Kidney capillary endothelial cell (primary cell): ENCODE measurements at regions not wholly inside any gene's neighbourhood (a gene's known extent, or its start where the extent isn't known, plus 50 kb on each side); places are given as distances from the start of the nearest gene placed in this dataset.
"Not testable (repeated sequence)": the region's sequence is repeated elsewhere in the genome, so short reads cannot be mapped to it uniquely, and the experiment has no call there.

Experiments used
- DNase-seq: peaks from one replicate; pipeline ENCODE4 v3.0.0-alpha.2; 2018; ENCODE audit warnings: low spot score

DNA sequence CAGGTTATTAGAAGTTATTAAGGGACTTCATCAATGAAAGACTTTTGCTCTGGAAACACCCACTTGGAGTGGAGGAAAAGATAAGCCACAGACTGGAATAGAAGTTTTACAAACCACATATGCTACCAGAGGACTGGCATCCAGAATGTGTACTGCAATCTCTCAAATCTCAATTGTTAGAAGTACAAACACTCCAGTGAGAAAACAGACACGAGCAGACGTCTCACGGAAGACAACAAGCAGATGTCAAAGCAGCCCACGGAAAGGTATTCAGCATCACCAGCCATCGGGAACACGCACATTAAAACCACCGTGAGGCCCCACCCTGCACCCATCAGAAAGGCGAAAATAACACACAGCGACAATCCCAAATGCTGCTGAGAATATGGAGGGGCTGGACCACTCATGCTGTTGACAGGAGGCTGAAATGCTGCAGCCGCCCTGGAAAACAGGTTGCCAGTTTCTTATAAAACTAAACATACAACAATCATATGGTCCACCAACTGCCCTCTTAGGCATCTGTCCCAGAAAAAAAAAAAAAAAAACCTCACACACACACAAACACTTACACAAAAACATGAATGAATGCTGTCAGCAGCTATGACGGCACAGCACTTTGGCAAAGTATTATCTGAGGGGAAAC is 131.9 kb upstream of the SFSWAP start:
- DNase-seq, result no peak

DNA sequence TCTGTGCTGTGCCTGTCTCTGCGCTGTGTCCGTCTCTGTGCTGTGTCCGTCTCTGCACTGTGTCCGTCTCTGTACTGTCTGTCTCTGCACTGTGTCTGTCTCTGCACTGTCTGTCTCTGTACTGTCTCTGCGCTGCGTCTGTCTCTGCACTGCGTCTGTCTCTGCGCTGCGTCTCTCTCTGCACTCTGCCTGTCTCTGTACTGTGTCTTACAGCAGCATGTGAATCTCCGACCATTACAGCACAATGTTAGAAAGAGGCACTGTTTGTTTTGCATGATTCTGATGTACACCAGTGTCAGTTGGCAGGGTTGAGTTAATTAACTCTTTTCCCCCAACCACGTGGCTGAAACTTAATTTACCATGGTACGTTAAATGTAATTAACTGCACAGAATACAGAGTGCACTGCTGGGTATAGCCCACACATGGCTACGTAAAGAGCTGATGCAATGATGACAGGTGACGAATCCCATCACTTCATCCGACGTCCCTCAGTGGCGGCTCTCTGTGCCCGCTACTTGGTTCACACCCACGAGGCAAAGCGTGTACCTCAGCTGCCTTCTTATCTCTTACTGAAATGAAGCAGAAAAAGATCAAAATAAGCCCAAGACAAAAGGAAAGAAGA is 127.7 kb upstream of the SFSWAP start:
- DNase-seq, result no peak

DNA sequence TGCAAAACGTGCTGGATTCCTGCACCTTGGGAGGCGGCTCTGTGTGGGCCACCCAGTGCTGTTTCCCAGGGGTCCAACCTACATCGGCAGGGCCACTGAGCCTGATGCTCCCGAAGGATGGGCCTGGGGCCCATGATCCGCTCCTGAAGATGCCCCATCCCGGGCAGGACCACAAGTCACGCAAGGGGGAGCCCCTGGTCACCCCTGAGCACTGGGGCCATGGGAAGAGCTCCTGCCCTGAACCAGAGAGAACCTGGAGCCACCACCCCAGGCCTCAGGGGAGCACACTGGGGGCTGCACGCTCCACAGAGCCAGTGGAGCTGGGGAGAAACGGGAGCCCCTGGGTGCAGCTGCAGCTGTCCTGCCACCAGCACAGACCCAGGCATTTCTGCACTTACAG is 124.6 kb upstream of the SFSWAP start:
- DNase-seq, result no peak

DNA sequence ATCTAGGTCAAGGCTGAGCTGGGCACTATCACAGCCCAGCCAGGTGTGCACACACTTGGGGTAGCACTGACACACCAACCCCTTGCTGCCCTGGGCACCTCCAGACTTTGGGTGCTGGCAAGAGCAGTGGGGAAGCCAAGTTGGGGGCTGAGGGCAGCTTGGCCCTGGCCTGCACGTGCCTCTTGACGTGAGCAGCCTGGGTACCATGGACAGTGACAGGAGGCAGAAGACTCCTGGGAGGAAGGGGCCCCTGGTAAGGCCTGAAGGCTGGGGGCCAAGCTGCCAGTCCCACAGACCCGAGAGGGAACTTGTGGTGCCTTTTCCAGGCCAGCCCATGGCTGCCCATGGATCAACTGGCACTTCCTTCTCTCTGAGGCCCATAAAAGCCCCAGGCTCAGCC is 124.1 kb upstream of the SFSWAP start:
- DNase-seq, result no peak

DNA sequence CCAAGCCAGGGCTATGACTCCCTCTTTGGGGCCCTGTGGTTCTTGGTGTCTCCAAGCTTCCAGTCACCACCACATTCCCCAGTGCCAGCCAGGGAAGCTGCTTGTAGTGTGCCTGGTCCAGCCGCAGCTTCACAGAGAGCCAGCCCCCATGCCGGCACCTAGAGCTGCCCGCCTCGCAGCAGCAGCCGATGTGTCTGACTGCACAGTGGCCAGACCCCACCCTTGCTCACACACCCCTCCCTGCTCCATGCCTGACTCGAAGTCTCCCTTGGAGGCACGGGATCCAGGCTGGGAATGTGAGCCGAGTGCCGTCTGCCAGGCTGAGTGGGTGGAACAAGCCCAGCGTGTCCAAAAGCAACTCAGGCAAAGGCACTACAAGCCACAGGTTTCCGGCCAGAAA is 123.3 kb upstream of the SFSWAP start:
- DNase-seq, result no peak

DNA sequence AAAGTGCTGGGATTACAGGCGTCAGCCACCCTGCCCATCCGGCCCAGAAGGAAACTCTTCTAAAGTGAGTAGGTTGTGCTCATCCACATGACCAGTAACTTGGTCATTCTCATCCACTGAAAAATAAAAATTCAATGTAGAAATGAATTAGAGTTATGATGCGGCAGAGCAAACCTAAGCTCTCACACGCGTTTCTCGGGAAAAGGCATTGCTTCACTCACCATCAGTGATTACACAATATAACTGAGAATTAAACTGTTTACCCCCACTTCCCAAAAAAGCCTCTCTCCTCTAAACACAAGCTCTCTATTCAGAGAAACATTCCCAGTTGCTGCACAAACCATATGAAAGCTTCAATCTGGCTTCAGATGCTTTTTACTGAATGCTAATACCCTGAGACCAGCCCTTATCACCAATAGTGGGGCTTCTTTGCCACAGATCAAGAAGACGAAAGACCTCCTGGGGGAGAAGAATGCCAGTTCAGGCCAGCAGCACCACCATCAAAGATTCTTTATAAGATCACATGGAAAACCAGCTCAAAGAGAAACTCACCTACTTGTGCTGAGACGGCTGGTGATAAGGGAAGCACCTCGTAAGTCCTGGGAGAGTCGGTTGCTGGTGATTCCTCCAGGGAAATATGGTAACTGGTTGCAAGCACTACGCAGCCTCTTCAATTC is 121.5 kb upstream of the SFSWAP start:
- DNase-seq, result no peak

DNA sequence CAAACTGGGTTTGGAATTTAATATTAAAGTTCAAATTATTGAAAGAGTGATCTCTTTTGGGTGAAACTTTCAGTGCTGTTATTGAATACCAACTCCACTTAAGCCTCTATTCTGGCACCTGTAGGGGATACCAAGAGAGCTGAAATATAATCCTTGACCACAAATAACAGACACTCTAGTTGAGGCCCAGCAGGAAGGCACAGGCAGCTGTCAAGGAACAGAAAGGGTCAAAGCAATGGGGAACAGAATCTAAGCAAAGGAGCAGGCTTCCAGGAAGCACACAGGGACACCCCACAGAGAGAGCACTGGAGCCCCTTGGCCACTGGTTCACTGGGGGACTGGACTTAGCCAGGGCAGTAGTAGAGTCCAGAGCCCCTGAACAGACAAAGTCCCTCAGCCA is 120.9 kb upstream of the SFSWAP start:
- no peak for DNase-seq

DNA sequence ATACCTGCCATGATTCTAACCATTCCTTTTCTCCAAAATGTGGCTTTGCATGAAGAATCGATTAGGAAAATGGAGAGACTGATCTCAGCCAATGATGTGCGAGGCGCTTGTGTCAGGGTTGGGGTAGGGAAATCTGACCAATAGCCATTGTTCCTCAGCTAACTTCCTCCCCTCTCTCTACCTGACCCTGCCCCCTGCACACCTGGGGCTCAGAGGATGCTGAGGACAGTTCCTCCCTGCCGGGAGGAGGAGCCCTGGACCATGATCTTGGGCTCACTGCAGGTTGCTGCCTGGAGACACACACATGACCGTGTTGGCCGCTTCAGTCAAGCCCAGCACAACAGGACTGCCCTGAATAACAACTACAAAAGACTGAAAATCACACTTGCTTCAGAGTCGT is 119.8 kb upstream of the SFSWAP start:
- no peak for DNase-seq

DNA sequence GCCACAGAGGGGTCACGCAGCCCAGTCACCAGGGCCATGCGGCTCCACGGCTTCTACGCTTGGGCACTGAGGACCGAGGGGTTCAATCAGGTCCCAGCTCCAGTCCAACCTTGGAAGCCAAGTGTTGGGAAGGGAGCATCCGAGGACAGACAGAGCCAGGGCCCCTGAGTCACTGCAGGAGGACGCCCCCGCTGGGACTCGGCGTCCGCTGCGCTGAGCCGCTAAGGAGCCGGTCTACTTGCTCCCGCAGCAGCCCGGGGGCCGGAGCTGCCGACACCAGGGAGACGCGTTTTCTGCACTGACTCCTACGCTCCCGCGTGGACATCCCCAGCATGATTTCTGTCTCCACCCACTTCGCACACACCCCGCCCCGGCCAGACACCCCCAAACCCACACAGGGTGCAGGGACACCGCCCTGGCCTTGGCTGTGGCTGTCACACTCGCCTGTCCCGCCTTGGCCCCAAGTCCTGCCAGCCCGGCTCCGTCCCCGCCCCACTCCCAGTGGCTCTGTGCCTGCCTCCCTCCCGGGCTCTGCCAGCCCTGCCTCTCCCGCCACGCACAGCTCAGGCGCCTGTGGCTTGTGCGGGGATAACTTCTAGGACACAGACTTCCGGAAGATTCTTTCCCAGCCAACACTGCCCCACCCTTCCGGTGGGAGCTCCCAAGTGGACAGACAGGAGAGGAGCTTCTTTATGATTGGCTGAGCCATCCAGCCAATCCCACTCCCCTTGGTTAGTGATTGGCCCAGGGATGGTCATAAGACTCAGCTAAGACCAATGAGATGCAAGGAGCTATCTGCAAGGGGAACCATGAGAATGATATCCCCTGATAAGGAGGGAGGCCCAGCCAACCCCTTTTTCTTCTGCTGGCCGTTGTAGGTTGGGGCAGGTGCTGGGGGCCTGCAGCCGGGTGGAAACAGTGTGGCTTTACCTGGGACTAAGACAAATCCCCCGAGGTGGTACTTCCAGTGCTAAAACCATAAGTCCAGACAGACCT is 118.9 kb upstream of the SFSWAP start:
- no peak for DNase-seq

DNA sequence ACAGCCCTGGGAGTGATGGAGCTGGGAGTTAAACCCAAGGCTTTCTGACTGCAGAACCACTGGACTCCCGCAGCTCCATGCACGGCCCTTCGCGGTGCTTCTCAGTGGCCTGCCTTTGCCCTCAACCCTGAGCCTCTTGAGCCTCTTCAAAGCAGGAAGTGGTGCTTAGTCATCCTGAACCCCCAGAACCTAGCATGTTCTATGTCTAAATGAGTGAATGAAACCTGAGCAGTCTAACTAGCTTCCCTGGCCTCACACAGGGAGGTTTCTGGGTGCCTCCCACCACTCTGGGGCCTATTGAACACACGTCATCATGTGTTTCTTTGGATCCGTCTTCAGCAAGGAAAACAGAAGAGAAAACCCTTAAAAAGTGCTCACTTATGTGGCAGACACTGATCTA is 117.9 kb upstream of the SFSWAP start:
- DNase-seq, result no peak

DNA sequence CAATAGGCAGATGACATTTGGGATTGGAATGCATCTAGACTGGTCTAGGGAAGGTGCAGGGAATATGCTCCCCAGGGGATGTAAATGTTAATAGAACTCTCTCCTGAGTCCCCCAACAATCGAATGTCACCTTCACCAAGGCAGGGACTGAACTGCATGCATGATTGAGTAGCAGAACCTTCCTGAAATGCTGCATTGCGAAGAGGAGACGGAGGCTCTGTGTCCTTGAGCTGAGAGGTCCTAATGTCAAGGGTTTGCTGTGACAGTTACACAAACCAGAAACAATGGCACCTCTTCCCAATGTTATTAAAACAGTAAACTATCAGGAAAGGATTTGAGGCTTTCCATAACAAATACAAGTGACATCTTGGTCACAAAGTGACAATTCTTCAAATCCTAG is 117.5 kb upstream of the SFSWAP start:
- DNase-seq, result no peak

DNA sequence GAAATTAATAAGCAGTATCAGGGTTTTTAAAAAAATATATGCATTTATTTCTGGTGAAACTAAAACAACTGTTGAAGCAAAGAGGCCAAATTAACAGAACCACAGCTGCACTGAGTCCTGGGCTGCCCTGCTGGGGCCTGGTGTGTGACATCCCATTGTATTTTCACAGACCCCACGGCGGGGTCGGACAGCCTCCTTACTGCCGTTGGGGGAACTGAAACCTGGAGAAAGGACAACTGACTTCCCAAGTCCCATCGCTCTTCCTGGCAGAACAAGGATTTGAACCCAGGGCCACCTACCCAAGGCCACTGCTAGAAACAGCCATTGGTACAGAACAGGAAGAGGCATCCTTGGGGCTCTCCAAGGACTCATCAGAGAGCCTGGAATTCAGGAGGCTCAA is 114.8 kb upstream of the SFSWAP start:
- DNase-seq, result no peak

DNA sequence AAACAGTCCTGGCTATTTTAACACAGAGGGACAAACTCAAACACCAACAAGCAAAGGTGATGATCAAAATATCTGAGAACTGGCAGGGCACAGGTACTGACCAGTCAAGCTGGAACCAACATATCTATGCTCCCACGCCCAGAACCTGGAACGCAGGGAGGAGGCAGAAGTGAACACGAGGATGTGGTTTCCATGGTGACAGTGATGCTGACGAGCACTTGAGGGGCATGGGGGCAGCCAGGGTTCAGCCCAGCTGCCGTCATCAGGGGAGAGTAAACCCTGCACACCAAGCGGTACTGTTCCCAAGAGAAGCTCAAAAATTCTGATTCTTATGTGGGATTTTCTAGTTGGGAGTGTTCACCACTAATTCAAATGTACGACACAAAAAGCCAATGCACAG is 113.6 kb upstream of the SFSWAP start:
- DNase-seq, result no peak

DNA sequence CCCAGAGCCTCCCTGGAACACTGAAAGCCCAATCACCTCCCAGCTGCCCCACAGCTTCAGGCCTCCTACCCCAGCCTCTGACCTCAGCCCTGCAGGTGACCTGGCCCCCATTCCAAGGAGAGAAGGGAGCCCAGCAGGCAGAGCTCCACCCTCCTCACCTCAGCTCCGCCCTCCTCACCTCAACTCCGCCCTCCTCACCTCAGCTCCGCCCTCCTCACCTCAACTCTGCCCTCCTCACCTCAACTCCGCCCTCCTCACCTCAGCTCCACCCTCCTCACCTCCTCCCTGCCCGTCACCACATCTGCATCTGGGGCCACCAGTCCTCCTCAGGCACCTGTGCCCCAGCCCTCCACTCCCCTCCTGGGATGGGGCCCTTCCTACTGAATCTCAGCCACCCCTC is 112.2 kb upstream of the SFSWAP start:
- no peak for DNase-seq

DNA sequence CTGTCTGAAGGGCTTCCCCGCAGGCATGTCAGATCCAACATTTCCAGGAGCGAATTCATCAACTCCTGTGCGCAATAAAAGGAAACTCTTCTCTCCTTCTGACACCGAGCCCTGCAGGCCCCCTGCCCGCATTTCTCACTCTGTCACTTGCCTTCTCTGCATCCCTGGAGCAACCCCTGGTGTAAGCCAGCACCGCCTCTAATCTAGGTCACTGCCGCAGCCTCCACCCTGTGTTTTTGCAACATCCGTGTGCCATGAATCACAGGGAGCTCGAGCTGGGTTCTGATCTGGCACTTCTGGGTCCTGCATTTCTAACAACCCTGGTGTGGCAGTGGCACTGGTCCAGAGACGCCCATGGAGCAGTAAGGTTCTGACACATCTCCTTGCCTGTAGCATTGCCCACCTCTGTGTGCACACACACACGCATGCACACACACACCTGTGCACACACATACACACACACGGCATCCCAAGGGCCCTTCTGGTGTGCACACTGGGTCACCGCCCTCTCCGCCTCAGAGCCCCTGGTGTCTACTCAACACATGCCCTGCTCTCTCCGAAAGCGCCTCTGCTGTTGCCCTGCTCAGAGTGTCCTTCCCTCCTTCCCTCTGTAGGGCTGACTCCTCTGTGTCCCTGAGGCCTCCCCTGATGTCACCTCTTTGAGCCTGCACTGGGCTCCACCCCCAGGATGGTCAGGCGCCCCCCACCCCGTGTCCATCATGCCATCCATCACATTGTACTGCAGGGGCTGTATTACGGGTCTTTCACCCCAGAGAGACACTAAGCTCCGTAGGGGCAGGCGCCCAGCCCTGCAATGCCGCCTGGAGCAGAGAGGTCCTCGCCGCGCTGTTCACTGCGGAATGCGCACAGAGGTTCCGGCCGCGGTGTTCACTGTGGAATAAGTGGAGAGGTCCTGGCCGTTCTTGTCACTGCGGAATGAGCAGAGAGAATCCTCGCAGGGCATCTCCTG is 111.4 kb upstream of the SFSWAP start:
- no peak for DNase-seq

DNA sequence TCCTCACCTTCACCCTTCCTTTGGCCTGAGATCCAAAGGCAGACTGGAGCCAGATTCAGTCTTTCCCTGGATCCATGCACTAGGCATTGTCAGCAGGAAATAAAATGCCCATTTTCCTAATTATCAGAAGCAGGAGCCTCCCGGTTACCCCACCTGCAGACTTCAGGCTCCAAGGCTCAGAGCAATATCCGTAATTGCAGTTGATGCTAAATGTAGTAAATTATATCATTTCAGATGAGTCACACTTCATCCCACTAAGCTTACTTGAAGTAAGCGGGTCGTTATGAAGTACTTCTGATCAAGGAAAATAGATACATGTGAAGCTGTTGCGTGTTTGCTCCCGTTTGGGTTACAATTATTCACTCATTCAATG is 110.7 kb upstream of the SFSWAP start:
- DNase-seq, result no peak

DNA sequence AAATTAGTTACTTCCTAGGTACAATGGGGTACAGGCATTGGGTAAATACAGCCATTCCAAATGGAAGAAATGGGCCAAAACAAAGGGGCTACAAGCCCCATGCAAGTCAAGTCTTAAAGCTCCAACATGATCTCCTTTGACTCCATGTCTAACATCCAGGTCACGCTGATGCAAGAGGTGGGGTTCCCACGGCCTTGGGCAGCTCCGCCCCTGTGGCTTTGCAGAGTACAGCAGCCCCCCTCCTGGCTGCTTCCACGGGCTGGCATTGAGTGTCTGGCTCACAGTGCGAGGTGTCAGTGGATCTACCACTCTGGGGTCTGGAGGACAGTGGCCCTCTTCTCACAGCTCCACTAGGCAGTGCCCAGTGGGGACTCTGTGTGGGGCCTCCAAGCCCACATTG is 109.4 kb upstream of the SFSWAP start:
- DNase-seq, result not testable (repeated sequence)

DNA sequence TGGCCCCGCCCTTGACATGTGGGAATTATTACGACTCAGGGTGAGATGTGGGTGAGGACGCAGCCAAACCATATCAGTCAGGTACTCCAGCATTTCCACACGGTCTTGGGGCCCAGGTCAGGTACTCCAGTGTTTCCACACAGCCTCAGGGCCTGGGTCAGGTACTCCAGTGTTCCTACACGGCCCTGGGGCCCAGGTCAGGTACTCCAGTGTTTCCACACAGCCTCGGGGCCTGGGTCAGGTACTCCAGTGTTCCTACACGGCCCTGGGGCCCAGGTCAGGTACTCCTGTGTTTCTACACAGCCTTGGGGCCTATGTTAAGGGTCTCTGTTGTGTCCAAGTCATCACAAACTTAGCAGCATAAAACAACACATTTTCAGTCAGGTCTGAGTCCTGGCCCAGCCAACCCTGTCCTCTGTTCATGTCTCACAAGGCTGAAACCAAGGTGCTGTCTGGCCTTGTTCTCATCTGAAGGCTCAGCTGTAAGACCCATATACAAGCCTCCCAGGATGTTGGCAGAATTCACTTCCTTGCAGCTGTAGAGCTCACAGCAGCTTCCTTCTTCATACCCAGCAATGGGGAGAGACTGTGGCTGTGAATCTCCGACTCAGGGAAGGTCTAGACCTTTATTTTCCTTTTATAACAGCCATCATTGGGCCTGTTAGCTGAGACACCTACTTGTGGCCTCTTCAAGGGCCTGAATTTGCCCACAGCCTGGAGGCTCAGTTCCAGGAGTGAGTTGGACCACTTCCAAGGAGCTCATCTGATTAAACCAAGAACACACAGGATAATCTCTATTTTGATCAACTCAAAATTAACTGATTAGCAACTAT is 107.6 kb upstream of the SFSWAP start:
- DNase-seq, result no peak

DNA sequence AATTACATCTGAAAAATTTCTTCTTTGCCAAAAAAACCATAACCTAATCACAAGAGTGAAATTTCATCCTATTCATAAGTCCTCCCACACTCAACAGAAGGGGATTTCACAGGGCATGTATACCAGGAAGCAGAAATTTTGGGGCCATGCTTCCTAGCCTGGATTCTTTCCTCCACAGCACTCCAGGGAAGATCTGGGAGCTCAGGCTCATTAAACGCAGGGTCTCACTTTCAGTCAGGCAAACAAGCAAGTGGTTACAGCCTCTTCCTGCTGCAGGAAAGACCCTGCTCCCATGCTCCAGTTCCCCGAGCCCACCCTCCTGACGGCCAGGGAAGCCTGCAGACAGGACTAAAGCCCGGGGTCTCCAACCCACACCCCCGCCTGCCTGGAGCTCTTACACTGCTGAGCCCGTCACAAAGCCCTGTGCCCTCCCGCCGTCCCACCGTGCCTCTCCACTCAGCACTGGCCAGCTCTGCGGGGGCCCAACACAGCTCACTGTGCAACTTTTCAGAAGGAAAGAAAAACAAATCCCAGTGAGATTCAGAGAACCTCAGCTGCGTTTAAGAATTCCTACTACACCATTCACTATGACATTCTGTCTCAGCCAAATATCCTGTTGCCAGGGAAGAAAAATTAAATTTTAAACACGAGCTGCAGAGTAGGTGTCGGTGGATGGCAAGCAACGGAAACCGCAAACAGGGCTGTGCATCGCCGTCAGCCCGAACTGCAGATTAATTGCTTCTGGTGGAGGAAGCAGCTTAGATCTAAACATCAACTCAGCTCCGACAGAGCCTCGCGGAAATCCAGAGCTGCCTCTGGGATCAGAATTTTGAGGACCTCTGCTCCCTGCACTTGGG is 106.7 kb upstream of the SFSWAP start:
- DNase-seq, result no peak

DNA sequence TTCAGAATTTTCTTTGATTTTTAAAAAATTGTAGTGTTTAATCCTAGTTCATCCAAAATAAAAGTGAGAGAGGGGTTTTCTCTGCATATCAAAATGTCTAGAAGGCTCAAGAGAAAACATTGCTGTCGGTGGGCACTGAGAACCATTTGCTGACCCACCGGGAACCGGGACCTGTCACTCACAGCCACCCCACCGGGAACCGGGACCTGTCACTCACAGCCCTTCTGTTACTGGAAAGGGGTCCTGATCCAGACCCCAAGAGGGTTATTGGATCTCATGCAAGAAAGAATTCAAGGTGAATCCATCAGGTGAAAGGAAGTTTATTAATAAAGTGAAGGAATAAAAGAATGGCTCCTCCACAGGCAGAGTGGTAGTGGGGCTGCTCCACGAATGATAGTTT is 106.0 kb upstream of the SFSWAP start:
- DNase-seq, result no peak
